Vagina (tissue), 2 donors: ENCODE measurements at regions not wholly inside any gene's neighbourhood (a gene's known extent, or its start where the extent isn't known, plus 50 kb on each side); places are given as distances from the start of the nearest gene placed in this dataset.

Source experiments
- POLR2A ChIP-seq, 2 donors: fragments of 450-650 bp; IDR thresholded peaks; one replicate each; pipeline ENCODE4 v1.6.1; 2017; ENCODE audit warnings: antibody characterized with exemption in 2 of 2, mild to moderate bottlenecking in 2 of 2, moderate library complexity in 2 of 2
- TF ChIP-seq, protein P1 (sequence below), 3 experiments: fragments of 450-650 bp in 2 of 3; fragments of 200-600 bp in 1 of 3; sonication (generic) in 1 of 3; IDR thresholded peaks; one replicate each; pipeline ENCODE4 v1.5.1; 2017 to 2019; ENCODE audit warnings: antibody characterized with exemption in 3 of 3, mild to moderate bottlenecking in 2 of 3, moderate library complexity in 2 of 3

DNA sequence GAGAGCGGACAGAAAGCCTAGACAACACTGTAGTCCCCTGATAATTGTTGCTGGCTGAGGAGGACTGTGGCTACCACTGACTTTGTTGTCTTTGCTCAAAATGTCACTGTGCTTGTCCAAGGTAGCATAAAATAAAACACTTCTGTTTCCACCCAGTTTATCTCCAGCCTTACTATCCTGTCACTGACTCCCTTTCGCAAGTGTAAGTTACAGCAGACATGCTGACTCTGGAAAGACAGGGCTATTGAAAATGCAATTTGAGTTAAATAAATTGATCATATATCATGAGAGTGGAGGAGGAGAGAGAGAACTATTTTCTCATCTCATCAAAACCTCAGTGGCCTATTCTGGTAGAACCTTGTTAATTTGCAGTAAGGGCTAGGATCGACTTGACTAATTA lies 138.0 kb upstream of the KIRREL3 start:
- TF ChIP-seq, protein P1, sequence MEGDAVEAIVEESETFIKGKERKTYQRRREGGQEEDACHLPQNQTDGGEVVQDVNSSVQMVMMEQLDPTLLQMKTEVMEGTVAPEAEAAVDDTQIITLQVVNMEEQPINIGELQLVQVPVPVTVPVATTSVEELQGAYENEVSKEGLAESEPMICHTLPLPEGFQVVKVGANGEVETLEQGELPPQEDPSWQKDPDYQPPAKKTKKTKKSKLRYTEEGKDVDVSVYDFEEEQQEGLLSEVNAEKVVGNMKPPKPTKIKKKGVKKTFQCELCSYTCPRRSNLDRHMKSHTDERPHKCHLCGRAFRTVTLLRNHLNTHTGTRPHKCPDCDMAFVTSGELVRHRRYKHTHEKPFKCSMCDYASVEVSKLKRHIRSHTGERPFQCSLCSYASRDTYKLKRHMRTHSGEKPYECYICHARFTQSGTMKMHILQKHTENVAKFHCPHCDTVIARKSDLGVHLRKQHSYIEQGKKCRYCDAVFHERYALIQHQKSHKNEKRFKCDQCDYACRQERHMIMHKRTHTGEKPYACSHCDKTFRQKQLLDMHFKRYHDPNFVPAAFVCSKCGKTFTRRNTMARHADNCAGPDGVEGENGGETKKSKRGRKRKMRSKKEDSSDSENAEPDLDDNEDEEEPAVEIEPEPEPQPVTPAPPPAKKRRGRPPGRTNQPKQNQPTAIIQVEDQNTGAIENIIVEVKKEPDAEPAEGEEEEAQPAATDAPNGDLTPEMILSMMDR (IDR thresholded peaks at IDR 0.05) = no peak
- TF ChIP-seq POLR2A (IDR thresholded peaks at IDR 0.05) = no peak
